ENCODE measurements at regions not wholly inside any gene's neighbourhood (a gene's known extent, or its start where the extent isn't known, plus 50 kb on each side); places are given as distances from the start of the nearest gene placed in this dataset.
A peak's percentile ranks its signal among the peaks of the same experiment; 100 is the strongest.

- DNase-seq (ENCODE audit: low read depth): no peak
Measured at GRCh38 chr12:32047357-32048212, 59.1 kb upstream of the BICD1 start.

- no peak for DNase-seq (ENCODE audit: low read depth)
Measured at GRCh38 chr12:32048791-32049190, 57.9 kb upstream of the BICD1 start.

- DNase-seq (ENCODE audit: low read depth): no peak
Measured at GRCh38 chr12:32049956-32050355, 56.7 kb upstream of the BICD1 start.

DNA sequence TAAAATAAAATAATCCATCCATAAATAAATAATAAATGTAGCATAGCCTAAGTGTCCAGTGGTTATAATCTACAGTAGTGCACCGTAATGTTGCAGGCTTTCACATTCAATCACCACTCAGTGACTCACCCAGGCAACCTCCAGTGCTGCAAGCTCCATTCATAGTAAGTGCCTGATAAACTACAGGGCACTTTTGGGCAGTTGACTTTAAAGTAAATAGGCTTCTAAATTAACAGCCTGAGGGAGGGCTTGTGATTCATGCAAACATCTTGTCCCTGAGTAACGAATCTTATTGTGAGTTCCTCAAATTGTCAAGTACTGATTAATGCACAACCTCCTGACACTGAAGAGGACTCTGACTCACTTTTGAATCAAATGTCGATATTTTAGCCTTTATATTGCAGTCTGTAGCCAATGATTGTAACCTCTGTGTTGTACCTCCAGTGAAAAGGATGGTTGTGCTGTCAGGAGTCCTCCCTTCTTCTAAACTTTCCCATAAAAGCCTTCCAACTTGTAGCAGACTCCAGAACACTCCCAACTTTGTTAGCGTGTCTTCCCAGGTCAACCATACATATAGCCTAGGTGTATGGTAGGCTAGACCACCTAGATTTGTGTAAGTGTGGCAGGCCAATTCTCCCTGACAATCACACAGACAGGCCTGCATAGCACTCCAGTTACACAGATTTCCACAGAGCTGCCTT is 55.0 kb upstream of the BICD1 start:
- peak; percentile 71 for DNase-seq (ENCODE audit: low read depth)

DNA sequence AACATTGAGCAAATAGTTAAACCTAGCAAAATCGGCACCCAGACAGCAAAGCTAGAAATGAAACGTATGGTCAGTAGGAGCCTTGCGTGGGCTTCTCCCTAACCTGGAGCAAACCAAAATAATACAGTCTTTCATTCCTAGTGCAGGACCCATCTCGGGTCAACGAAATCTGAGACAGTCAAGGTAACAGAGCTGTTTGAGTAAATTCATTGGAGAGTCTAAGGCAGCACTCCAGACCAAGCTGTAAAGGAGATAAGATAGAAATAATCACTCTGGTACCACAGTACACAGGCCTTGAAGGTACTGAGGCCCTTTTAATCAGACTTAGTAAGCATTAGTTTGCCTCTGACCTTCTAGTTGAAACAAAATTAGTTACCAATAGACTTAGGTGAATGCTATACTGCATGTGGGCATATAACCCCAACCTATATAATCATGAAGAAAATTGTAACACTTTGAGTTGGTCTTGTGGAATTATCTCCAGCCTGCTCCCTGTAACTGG is 54.4 kb upstream of the BICD1 start:
- DNase-seq (ENCODE audit: low read depth): no peak

DNA sequence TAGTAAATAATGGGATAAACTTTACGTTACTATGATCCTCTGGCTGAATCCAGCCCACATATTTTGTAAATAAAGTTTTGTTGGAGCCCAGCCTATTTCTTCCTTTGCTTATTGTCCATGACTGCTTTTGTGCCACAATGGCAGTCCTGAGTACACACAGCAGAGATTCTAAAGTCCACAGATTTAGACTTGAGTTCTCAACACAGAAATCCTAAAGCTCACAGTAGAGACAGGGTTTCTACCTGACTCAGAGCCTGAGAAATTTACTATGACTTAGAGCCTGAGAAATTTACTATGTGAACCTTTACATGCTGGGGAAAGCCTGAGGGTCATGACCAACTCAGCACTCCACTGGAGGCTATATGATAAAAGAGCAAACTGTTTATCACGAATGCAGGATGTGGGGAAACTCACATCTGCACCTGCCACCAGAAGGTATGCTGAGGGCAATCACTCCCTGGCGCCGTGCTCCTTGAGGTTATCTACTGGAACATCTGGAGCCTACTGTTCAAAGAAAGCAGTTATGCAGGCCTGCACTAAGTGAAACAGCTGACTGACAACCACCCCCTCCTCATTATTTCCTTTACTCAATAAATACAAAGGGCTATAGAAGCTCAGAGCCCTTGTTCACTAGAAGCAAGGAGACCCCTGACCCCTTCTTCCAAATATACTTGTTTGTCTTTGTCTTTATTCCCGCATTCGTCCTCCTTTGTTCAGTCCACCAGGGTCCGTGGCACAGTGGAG is 52.6 kb upstream of the BICD1 start:
- no peak for DNase-seq (ENCODE audit: low read depth)

Data from GM04503 (cell line).